GM21423 (cell line): ENCODE measurements at regions not wholly inside any gene's neighbourhood (a gene's known extent, or its start where the extent isn't known, plus 50 kb on each side); places are given as distances from the start of the nearest gene placed in this dataset.

Experiments
- ATAC-seq: cut with Tn5 transposase; IDR thresholded peaks from one replicate; pipeline ENCODE4 v1.9.1; 2021; ENCODE audit warnings: mild to moderate bottlenecking, moderate library complexity; ENCODE audit not compliant: unreplicated experiment

- ATAC-seq: no peak
Measured at GRCh38 chr10:36147529-36147928, 505.4 kb upstream of the FZD8 start.

- no peak for ATAC-seq
Measured at GRCh38 chr10:36141856-36142560, 499.9 kb upstream of the FZD8 start.

- no peak for ATAC-seq
Measured at GRCh38 chr10:36129051-36129450, 487.0 kb upstream of the FZD8 start.

GRCh38 chr10:36126076-36126475, 484.0 kb upstream of the FZD8 start:
- no peak for ATAC-seq

GRCh38 chr10:36119455-36119854, 477.4 kb upstream of the FZD8 start:
- ATAC-seq: no peak

- no peak for ATAC-seq
Measured at GRCh38 chr10:36118314-36118713, 476.2 kb upstream of the FZD8 start.

GRCh38 chr10:36117890-36118289, 475.8 kb upstream of the FZD8 start:
- no peak for ATAC-seq

GRCh38 chr10:36117231-36117630, 475.1 kb upstream of the FZD8 start:
- ATAC-seq: no peak

GRCh38 chr10:36116731-36117130, 474.6 kb upstream of the FZD8 start:
- ATAC-seq: no peak

- ATAC-seq: no peak
Measured at GRCh38 chr10:36116040-36116439, 473.9 kb upstream of the FZD8 start.

GRCh38 chr10:36115364-36115763, 473.3 kb upstream of the FZD8 start:
- ATAC-seq: no peak

GRCh38 chr10:36114913-36115312, 472.8 kb upstream of the FZD8 start:
- ATAC-seq: no peak

- no peak for ATAC-seq
Measured at GRCh38 chr10:36114141-36114540, 472.0 kb upstream of the FZD8 start.

GRCh38 chr10:36111676-36112075, 469.6 kb upstream of the FZD8 start:
- ATAC-seq: no peak

GRCh38 chr10:36110097-36110496, 468.0 kb upstream of the FZD8 start:
- ATAC-seq: no peak

GRCh38 chr10:36109399-36110023, 467.4 kb upstream of the FZD8 start:
- ATAC-seq: no peak

GRCh38 chr10:36097696-36098095, 455.6 kb upstream of the FZD8 start:
- ATAC-seq: no peak

- no peak for ATAC-seq
Measured at GRCh38 chr10:36096576-36096975, 454.5 kb upstream of the FZD8 start.

GRCh38 chr10:36094096-36094495, 452.0 kb upstream of the FZD8 start:
- ATAC-seq: no peak

- ATAC-seq: no peak
Measured at GRCh38 chr10:36092116-36092515, 450.0 kb upstream of the FZD8 start.

- ATAC-seq: no peak
Measured at GRCh38 chr10:36091007-36091406, 448.9 kb upstream of the FZD8 start.

- no peak for ATAC-seq
Measured at GRCh38 chr10:36089790-36090440, 447.8 kb upstream of the FZD8 start.
